Esophagus squamous epithelium (tissue), 5 donors: ENCODE measurements at regions not wholly inside any gene's neighbourhood (a gene's known extent, or its start where the extent isn't known, plus 50 kb on each side); places are given as distances from the start of the nearest gene placed in this dataset.

Experiments
- DNase-seq: peaks from one replicate; lab custom pipeline; 2025; lab: John Stamatoyannopoulos, UW
- H3K27ac ChIP-seq, 4 donors: fragments of 200-600 bp; sonication (generic); one replicate each; pipeline ENCODE4 v1.5.1; 2016 to 2019; ENCODE audit warnings: mild to moderate bottlenecking in 1 of 4
- H3K27me3 ChIP-seq, 4 donors: fragments of 200-600 bp; sonication (generic); 1 replicate in 3 of 4; 2 replicates in 1 of 4; pipeline versions ENCODE4 v1.5.1 to v1.6.0; 2017 to 2021; ENCODE audit warnings: antibody characterized with exemption in 1 of 4
- H3K36me3 ChIP-seq, 3 donors: fragments of 200-600 bp; sonication (generic); one replicate each; pipeline ENCODE4 v1.5.1; 2016 to 2019
- H3K4me1 ChIP-seq, 3 donors: fragments of 200-600 bp; sonication (generic); one replicate each; pipeline ENCODE4 v1.5.1; 2017 to 2019
- H3K4me3 ChIP-seq, 4 donors: fragments of 200-600 bp; sonication (generic); 1 replicate in 3 of 4; 2 replicates in 1 of 4; pipeline ENCODE4 v1.5.1; 2016 to 2019; ENCODE audit warnings: mild to moderate bottlenecking in 2 of 4, moderate library complexity in 1 of 4
- H3K9me3 ChIP-seq, 3 donors: fragments of 200-600 bp; sonication (generic); one replicate each; pipeline ENCODE4 v1.5.1; 2016 to 2019
- CTCF ChIP-seq, 6 experiments: fragments of 450-650 bp in 4 of 6; fragments of 200-600 bp in 2 of 6; sonication (generic) in 2 of 6; IDR thresholded peaks; one replicate each; pipeline ENCODE4 v1.5.1; 2016 to 2019; ENCODE audit warnings: antibody characterized with exemption in 6 of 6, mild to moderate bottlenecking in 4 of 6, moderate library complexity in 4 of 6
- POLR2A ChIP-seq, 4 donors: fragments of 450-650 bp; IDR thresholded peaks; one replicate each; pipeline ENCODE4 v1.6.1; 2017; ENCODE audit warnings: antibody characterized with exemption in 4 of 4, mild to moderate bottlenecking in 4 of 4, moderate library complexity in 3 of 4
- WGBS, 2 donors: methylation state at CpG; one replicate each; pipeline ENCODE4 v1.1.5; 2018; 5-methylcytosine and 5-hydroxymethylcytosine counted together
- intact Hi-C: fragments of 100-400 bp; cut with DNase I; formaldehyde crosslinking; loops from one replicate; pipeline ENCODE4 v1.15.0; 2022
- donor health status: DM: yes; HTN: yes; CAD: no.

GRCh38 chr6:153624528-153624927 is 414.5 kb upstream of the OPRM1 start:
- no peaks in the 10 kb centered on the region for H3K4me1 ChIP-seq
- no peak overlapping the region for H3K4me3 ChIP-seq
- no peaks in the 10 kb centered on the region for H3K27me3 ChIP-seq
- H3K36me3 ChIP-seq: no peaks in the 10 kb centered on the region
- DNase-seq: no peak
- H3K27ac ChIP-seq: no peak overlapping the region
- 79 to 84% methylated on average over 1 of the region's 1 CpG for WGBS, 2 donors
- intact Hi-C loops: no loop called here
- TF ChIP-seq CTCF (IDR thresholded peaks at IDR 0.05): no peak
- TF ChIP-seq POLR2A (IDR thresholded peaks at IDR 0.05): no peak
- H3K9me3 ChIP-seq: no peaks in the 10 kb centered on the region

DNA sequence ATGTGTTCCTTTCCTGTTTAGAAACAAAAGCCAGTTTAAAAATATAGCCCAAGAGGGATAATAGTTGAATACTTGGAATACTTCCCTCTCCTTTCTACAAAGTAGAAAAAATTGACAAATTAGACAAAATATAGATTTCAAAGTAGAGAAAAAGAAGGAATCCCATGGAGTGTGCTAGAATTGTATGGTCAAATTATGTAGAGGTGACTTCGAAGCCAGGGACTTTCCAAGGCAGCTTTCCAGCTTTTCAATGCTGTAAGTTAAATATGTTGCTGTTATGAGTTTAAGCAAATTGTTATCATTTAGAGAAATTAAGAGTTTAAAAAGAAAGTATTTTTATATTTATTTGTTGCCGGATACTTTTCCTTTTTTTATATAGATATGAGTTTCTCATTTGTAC is 415.5 kb upstream of the OPRM1 start:
- intact Hi-C loops: no loop called here

DNA sequence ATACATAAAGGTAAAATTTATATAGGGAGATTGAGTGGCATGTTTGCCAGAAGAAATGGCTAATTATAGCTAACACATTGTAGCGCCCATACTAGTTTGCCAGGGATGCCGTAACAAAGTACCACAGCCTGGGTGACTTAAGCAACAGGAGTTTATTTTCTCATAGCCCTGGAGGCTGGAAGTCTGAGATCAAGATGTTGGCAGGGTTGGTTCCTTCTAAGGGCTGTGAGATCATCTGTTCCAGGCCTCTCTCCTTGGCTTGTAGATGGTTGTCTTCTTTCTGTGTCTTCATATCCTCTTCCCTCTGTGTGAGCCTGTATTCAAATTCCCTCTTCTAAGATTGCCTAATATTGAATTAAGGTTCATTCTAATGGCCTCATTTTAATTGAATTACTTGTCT is 417.5 kb upstream of the OPRM1 start:
- Histone ChIP-seq H3K27ac (no peak overlapping the region), H3K4me3 (no peak overlapping the region), H3K27me3 (no peaks in the 10 kb centered on the region), H3K9me3 (no peaks in the 10 kb centered on the region), H3K4me1 (no peaks in the 10 kb centered on the region), H3K36me3 (no peaks in the 10 kb centered on the region)
- no peak for DNase-seq
- intact Hi-C loops: no loop called here
- 76 to 86% methylated on average over 2 of the region's 2 CpGs for WGBS, 2 donors
- TF ChIP-seq POLR2A (IDR thresholded peaks at IDR 0.05) (no peak), CTCF (IDR thresholded peaks at IDR 0.05) (no peak)

More for the DNA sequence above, 415.5 kb upstream of the OPRM1 start:
- H3K4me3 ChIP-seq: no peak overlapping the region
- H3K4me1 ChIP-seq: no peaks in the 10 kb centered on the region
- no peaks in the 10 kb centered on the region for H3K27me3 ChIP-seq
- 71 to 83% methylated on average over 2 of the region's 2 CpGs for WGBS, 2 donors
- H3K9me3 ChIP-seq: no peaks in the 10 kb centered on the region
- no peak for DNase-seq
- no peak overlapping the region for H3K27ac ChIP-seq
- TF ChIP-seq POLR2A (IDR thresholded peaks at IDR 0.05) (no peak), CTCF (IDR thresholded peaks at IDR 0.05) (no peak)
- no peaks in the 10 kb centered on the region for H3K36me3 ChIP-seq

DNA sequence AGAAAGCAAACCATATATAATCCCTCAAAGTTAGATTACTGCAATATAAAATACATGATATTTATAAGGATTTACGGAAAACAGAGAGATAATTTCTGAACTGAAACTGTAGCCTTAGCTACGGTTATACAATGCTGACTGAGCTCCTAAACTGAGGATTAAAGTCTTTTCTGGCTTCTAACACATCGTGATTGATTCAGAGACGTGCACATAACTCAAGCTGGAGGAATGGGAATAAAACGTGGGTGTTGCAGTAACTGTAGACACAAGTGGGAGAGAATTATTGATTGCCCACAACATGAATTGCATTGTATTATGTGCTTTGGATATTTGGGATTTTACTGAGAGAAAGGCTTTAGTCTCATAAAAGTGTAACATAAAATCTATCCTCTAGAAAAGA is 418.0 kb upstream of the OPRM1 start:
- Histone ChIP-seq H3K9me3 (no peaks in the 10 kb centered on the region), H3K27ac (no peak overlapping the region), H3K4me1 (no peaks in the 10 kb centered on the region), H3K4me3 (no peak overlapping the region), H3K27me3 (no peaks in the 10 kb centered on the region), H3K36me3 (no peaks in the 10 kb centered on the region)
- TF ChIP-seq POLR2A (IDR thresholded peaks at IDR 0.05): no peak
- TF ChIP-seq CTCF (IDR thresholded peaks at IDR 0.05): no peak
- intact Hi-C loops: no loop called here
- DNase-seq: no peak
- 50 to 52% methylated on average over 5 of the region's 5 CpGs for WGBS, 2 donors

DNA sequence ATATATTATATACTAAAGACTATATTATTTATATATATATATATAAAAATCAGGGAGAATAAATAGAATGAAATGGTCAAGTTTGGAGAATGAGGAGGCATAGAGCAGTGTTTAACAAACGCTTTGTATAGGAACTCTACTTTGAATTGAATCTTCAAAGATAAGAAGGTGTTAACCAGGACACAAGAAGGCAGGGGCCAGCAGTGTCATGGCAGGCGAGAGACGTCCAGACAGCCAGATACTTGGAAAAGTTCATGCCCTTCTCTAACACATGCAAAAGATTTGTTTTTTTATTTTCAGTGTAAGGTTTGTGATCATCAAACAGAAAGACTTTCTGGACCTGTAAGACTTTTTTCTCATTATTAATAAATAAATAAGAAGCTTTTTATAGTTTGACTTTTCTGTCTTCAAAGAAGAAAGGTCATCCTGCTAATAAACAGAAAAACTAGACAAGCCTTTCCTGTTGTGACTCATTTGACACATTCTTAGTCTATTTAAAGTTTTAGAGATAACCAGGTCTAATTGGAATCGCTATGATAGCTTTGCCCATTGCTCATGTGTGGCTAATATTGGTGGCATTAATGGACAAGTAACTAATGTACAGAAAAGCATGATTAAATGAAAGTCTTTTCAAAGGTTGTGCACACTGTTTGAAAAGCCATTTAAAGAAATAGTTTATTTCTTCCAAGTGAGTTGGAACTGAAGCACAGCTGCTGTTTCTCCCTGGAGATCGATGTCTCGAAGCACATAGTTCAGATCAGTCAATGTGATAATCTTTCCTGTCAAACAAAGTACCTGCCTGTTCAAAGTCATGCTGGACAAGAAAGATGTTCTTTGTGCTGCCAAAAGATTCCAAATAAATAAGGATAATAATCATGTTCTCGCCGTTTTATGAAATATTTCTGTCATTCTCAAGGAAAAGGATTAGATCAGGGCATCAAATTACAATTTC is 420.4 kb upstream of the OPRM1 start:
- H3K27ac ChIP-seq: no peak overlapping the region
- H3K27me3 ChIP-seq: no peaks in the 10 kb centered on the region
- H3K9me3 ChIP-seq: no peaks in the 10 kb centered on the region
- intact Hi-C loops: no loop called here
- WGBS, 2 donors: 26 to 34% methylated on average over 8 of the region's 8 CpGs
- no peak overlapping the region for H3K4me3 ChIP-seq
- no peaks in the 10 kb centered on the region for H3K4me1 ChIP-seq
- H3K36me3 ChIP-seq: no peaks in the 10 kb centered on the region
- no peak for TF ChIP-seq CTCF (IDR thresholded peaks at IDR 0.05)
- TF ChIP-seq POLR2A (IDR thresholded peaks at IDR 0.05): no peak
- no peak for DNase-seq
